Heart left ventricle (tissue), 16 donors: ENCODE measurements at regions not wholly inside any gene's neighbourhood (a gene's known extent, or its start where the extent isn't known, plus 50 kb on each side); places are given as distances from the start of the nearest gene placed in this dataset.

Experiments used
- ATAC-seq, 4 donors: fragments of 200-7000 bp; cut with Tn5 transposase; one replicate each; pipeline ENCODE4 v1.9.1; 2020 to 2022; ENCODE audit warnings: moderate library complexity in 4 of 4, mild to moderate bottlenecking in 3 of 4, moderate number of reproducible peaks in 1 of 4
- DNase-seq, 5 donors: peaks; one replicate each; pipeline ENCODE4 v3.0.0-alpha.2; 2020
- H3K27ac ChIP-seq, 12 donors: fragments of 200-600 bp; sonication (generic) in 4 of 12; one replicate each; pipeline versions ENCODE4 v1.5.0 to v1.8.0; 2016 to 2022; ENCODE audit warnings: mild to moderate bottlenecking in 2 of 12
- H3K27me3 ChIP-seq, 9 donors: fragments of 200-600 bp; sonication (generic) in 2 of 9; one replicate each; pipeline versions ENCODE4 v1.5.1 to v1.8.0; 2016 to 2022; ENCODE audit warnings: mild to moderate bottlenecking in 3 of 9
- H3K36me3 ChIP-seq, 9 donors: fragments of 200-600 bp; sonication (generic) in 2 of 9; one replicate each; pipeline versions ENCODE4 v1.5.0 to v1.8.0; 2018 to 2022; ENCODE audit warnings: mild to moderate bottlenecking in 2 of 9
- H3K4me1 ChIP-seq, 12 donors: fragments of 200-600 bp; sonication (generic) in 4 of 12; one replicate each; pipeline versions ENCODE4 v1.5.0 to v1.8.0; 2016 to 2022; ENCODE audit warnings: mild to moderate bottlenecking in 3 of 12
- H3K4me3 ChIP-seq, 12 donors: fragments of 200-600 bp; sonication (generic) in 4 of 12; one replicate each; pipeline versions ENCODE4 v1.5.0 to v1.8.0; 2017 to 2022; ENCODE audit warnings: mild to moderate bottlenecking in 9 of 12, moderate library complexity in 4 of 12
- H3K9me3 ChIP-seq, 12 donors: fragments of 200-600 bp; sonication (generic) in 4 of 12; one replicate each; pipeline versions ENCODE4 v1.5.0 to v1.8.0; 2016 to 2022; ENCODE audit warnings: mild to moderate bottlenecking in 1 of 12
- POLR2A ChIP-seq, 2 donors: fragments of 450-650 bp; IDR thresholded peaks; one replicate each; pipeline ENCODE4 v1.6.1; 2017; ENCODE audit warnings: antibody characterized with exemption in 2 of 2, mild to moderate bottlenecking in 2 of 2, moderate library complexity in 2 of 2
- WGBS, 4 donors: extraction: QIAGEN DNeasy Blood & Tissue Kit in 2 of 4; methylation state at CpG; one replicate each; pipeline versions ENCODE4 v1.1.5 to v1.1.7; 2013 to 2018; 5-methylcytosine and 5-hydroxymethylcytosine counted together
- intact Hi-C, 10 donors: fragments of 100-400 bp; cut with DNase I; formaldehyde crosslinking; loops; one replicate each; pipeline versions ENCODE4 v1.11.1 to v1.14.2; 2022
- TF ChIP-seq, protein P1 (sequence below), 12 donors: fragments of 200-600 bp; sonication (generic) in 4 of 12; IDR thresholded peaks; one replicate each; pipeline versions ENCODE4 v1.5.0 to v1.8.0; 2018 to 2022; ENCODE audit warnings: antibody characterized with exemption in 12 of 12, mild to moderate bottlenecking in 5 of 12
- donor health status: ischemic (EF 13 %, LVEDD 7.1; RV severe dilation, severe dysfunction).
- donor health status: healthy with polysubstance abuse.
- donor health status: DM: no; HTN: yes; CAD: no.
- donor health status: DM: no; HTN: no; CAD: no.
- donor health status: ischemic (EF 25% LVEDD 6.9; RV normal size, moderate dysfunction).
- donor health status: ischemic (EF 25% LVEDD 5.7; RV mildly dilated, moderate dysfunction).
- donor health status: healthy.
- donor health status: DM: yes; HTN: yes; CAD: no.
- donor health status: ischemic (EF 35%, LVEDD 5.7; RV mildly dilated, moderate dysfunction).
- donor health status: nonischemic (EF 11% LVEDD 7.7; RV severe dilation, severe dysfunction).
- donor health status: DM: yes; HTN: yes; CAD: no.
- donor health status: PGD.
- donor health status: ischemic (EF 29% LVEDD 5.4; RV normal size, mild dysfunction).
- donor health status: nonischemic (EF 23%, LVEDD 6.1; RV moderate dilation, normal function).

DNA sequence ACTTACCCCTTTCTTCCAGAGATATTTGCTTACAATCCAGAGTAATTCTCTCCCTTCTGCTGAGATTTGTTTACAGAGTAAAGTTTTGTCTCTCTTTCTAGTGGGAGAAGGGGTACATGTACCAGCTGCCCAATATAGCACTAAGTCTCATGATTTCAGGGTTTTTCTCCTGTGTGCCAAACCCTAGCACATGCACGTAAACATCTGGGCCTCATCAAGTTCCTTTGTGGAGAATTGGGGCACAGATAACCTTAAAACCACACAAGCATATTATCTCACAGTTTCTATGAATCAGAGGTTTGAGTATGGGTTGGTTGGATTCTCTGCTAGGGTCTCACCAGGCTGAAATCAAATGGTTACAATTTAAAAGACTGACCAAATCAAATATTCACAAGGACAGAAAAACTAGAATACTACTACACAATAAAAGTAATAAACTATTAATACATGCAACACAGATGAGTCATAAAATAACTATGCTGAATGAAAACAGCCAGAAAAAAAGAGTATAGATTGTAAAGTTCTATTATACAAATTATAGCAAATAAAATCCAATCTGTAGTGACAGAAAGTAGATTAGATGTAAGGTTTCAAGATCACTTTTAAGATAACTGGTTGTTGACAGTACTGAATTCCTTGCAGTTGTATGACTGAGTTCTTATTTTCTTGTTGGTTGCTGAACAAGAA is 347.4 kb upstream of the PTBP2 start:
- 86 to 100% (median 91%) methylated on average over 1 of the region's 1 CpG for WGBS, 4 donors
- no peaks in the 10 kb centered on the region for H3K9me3 ChIP-seq
- intact Hi-C loops, result no loop called here
- H3K4me3 ChIP-seq, result no peak overlapping the region
- no peak overlapping the region for H3K27ac ChIP-seq
- DNase-seq (no peak), ATAC-seq (no peak)
- no peaks in the 10 kb centered on the region for H3K4me1 ChIP-seq
- TF ChIP-seq POLR2A (IDR thresholded peaks at IDR 0.05), result no peak
- TF ChIP-seq, protein P1, sequence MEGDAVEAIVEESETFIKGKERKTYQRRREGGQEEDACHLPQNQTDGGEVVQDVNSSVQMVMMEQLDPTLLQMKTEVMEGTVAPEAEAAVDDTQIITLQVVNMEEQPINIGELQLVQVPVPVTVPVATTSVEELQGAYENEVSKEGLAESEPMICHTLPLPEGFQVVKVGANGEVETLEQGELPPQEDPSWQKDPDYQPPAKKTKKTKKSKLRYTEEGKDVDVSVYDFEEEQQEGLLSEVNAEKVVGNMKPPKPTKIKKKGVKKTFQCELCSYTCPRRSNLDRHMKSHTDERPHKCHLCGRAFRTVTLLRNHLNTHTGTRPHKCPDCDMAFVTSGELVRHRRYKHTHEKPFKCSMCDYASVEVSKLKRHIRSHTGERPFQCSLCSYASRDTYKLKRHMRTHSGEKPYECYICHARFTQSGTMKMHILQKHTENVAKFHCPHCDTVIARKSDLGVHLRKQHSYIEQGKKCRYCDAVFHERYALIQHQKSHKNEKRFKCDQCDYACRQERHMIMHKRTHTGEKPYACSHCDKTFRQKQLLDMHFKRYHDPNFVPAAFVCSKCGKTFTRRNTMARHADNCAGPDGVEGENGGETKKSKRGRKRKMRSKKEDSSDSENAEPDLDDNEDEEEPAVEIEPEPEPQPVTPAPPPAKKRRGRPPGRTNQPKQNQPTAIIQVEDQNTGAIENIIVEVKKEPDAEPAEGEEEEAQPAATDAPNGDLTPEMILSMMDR (IDR thresholded peaks at IDR 0.05), result no peak
- H3K27me3 ChIP-seq, result no peaks in the 10 kb centered on the region
- H3K36me3 ChIP-seq, result no peaks in the 10 kb centered on the region

DNA sequence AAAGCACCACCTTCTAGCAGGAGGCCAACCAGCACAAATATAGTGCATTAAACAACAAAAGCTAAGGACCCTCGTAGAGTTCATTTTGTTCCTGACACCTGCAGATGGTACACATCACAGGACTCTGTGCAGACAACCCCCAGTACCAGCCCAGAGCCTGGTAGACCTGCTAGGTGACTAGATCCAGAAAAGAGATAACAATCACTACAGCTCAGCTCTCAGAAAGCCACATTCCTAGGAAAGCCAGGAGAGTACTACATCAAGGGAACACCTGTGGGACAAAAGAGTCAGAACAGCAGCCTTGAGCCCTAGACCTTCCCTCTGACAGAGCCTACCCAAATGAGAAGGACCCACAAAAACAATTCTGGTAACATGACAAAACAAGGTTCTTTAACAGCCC is 344.7 kb upstream of the PTBP2 start:
- no peak overlapping the region for H3K27ac ChIP-seq
- no peaks in the 10 kb centered on the region for H3K27me3 ChIP-seq
- H3K4me1 ChIP-seq, result no peaks in the 10 kb centered on the region
- 50 to 67% (median 59%) methylated on average over 1 of the region's 1 CpG for WGBS, 4 donors
- no peaks in the 10 kb centered on the region for H3K36me3 ChIP-seq
- intact Hi-C loops, result no loop called here
- no peak for ATAC-seq
- no peak for TF ChIP-seq POLR2A (IDR thresholded peaks at IDR 0.05)
- TF ChIP-seq, protein P1 (IDR thresholded peaks at IDR 0.05), result no peak
- no peak for DNase-seq
- H3K4me3 ChIP-seq, result no peak overlapping the region
- no peaks in the 10 kb centered on the region for H3K9me3 ChIP-seq

DNA sequence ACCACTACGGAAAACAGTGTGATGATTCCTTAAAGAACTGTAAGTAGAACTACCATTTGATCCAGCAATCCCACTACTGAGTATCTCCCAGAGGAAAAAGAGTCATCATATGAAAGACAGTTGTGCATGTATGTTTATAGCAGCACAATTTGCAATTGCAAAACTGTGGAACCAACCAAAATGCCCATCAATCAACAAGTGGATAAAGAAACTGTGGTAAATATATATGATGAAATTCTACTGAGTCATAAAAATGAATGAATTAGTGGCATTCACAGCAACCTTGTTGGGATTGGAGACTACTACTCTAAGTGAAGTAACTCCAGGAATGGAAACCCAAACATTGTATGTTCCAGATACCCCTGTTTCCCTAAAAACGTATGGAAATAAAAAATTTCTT is 337.0 kb upstream of the PTBP2 start:
- H3K4me3 ChIP-seq, result no peak overlapping the region
- 69 to 78% (median 71%) methylated on average over 2 of the region's 2 CpGs for WGBS, 4 donors
- no peak for DNase-seq
- H3K9me3 ChIP-seq, result peaks cover 0 to 18% (median 6%) of the 10 kb centered on the region in 12 donors
- no peaks in the 10 kb centered on the region for H3K27me3 ChIP-seq
- intact Hi-C loops, result no loop called here
- no peak for TF ChIP-seq POLR2A (IDR thresholded peaks at IDR 0.05)
- TF ChIP-seq, protein P1 (IDR thresholded peaks at IDR 0.05), result no peak
- H3K4me1 ChIP-seq, result no peaks in the 10 kb centered on the region
- no peaks in the 10 kb centered on the region for H3K36me3 ChIP-seq
- no peak overlapping the region for H3K27ac ChIP-seq
- ATAC-seq, result no peak

DNA sequence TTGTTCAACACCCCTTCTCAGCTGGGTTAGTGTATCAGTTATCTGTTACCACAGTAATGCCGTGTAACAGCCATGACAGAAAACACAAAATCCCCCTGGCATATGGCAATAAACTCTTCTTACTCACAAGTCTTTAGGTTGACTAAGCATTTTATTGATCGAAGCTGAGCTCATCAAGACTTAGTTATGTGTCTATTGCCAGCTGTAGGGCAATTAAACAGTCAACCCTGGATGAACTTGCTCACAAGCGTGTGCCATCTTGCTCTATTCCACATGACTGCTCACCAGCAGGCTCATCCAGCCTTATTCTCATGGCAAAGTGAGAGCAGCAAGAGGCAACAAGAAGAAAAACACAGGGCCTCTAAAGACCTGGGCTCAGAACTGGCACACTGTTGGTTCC is 333.8 kb upstream of the PTBP2 start:
- no peaks in the 10 kb centered on the region for H3K4me1 ChIP-seq
- no peak overlapping the region for H3K4me3 ChIP-seq
- H3K36me3 ChIP-seq, result no peaks in the 10 kb centered on the region
- intact Hi-C loops, result no loop called here
- ATAC-seq (no peak), DNase-seq (no peak)
- peaks cover 0 to 11% (median under 1%) of the 10 kb centered on the region in 12 donors for H3K9me3 ChIP-seq
- no peak overlapping the region for H3K27ac ChIP-seq
- no peak for TF ChIP-seq POLR2A (IDR thresholded peaks at IDR 0.05)
- TF ChIP-seq, protein P1 (IDR thresholded peaks at IDR 0.05), result no peak
- H3K27me3 ChIP-seq, result no peaks in the 10 kb centered on the region
- 89 to 96% (median 93%) methylated on average over 3 of the region's 3 CpGs for WGBS, 4 donors
